GM18517 (cell line): ENCODE measurements at regions not wholly inside any gene's neighbourhood (a gene's known extent, or its start where the extent isn't known, plus 50 kb on each side); places are given as distances from the start of the nearest gene placed in this dataset.
"Not testable (repeated sequence)": the region's sequence is repeated elsewhere in the genome, so short reads cannot be mapped to it uniquely, and the experiment has no call there.

Experiments
- ATAC-seq: cut with Tn5 transposase; IDR thresholded peaks from one replicate; pipeline ENCODE4 v1.9.1; 2021; ENCODE audit warnings: mild to moderate bottlenecking, moderate library complexity; ENCODE audit not compliant: unreplicated experiment

- ATAC-seq = no peak
These were observed 659.4 kb upstream of the EEF2KMT start for GRCh38 chr16:5756969-5757368.

GRCh38 chr16:5753381-5753780 is 655.8 kb upstream of the EEF2KMT start:
- no peak for ATAC-seq

- ATAC-seq = no peak
These were observed 653.6 kb upstream of the EEF2KMT start for GRCh38 chr16:5751216-5751615.

GRCh38 chr16:5750439-5750838 is 652.8 kb upstream of the EEF2KMT start:
- not testable (repeated sequence) for ATAC-seq

- no peak for ATAC-seq
These were observed 641.0 kb upstream of the EEF2KMT start for GRCh38 chr16:5738586-5738985.

GRCh38 chr16:5736209-5736930 is 638.8 kb upstream of the EEF2KMT start:
- no peak for ATAC-seq

- no peak for ATAC-seq
These were observed 637.8 kb upstream of the EEF2KMT start for GRCh38 chr16:5735444-5735843.

- ATAC-seq = no peak
These were observed 633.2 kb upstream of the EEF2KMT start for GRCh38 chr16:5730783-5731182.

GRCh38 chr16:5722116-5722619 is 624.6 kb upstream of the EEF2KMT start:
- ATAC-seq = no peak

GRCh38 chr16:5715155-5715554 is 617.6 kb upstream of the EEF2KMT start:
- ATAC-seq = no peak

- no peak for ATAC-seq
These were observed 612.3 kb upstream of the EEF2KMT start for GRCh38 chr16:5709889-5710288.

GRCh38 chr16:5706211-5706610 is 608.6 kb upstream of the EEF2KMT start:
- no peak for ATAC-seq

- no peak for ATAC-seq
These were observed 606.7 kb upstream of the EEF2KMT start for GRCh38 chr16:5704271-5704670.

GRCh38 chr16:5693426-5693825 is 595.8 kb upstream of the EEF2KMT start:
- ATAC-seq = no peak

- ATAC-seq = no peak
These were observed 584.4 kb upstream of the EEF2KMT start for GRCh38 chr16:5681966-5682365.

- ATAC-seq = no peak
These were observed 580.8 kb upstream of the EEF2KMT start for GRCh38 chr16:5678371-5678770.

- no peak for ATAC-seq
These were observed 573.8 kb upstream of the EEF2KMT start for GRCh38 chr16:5671421-5671820.

GRCh38 chr16:5670198-5670597 is 572.6 kb upstream of the EEF2KMT start:
- ATAC-seq = no peak

- ATAC-seq = no peak
These were observed 571.0 kb upstream of the EEF2KMT start for GRCh38 chr16:5668553-5668952.

- no peak for ATAC-seq
These were observed 568.2 kb upstream of the EEF2KMT start for GRCh38 chr16:5665834-5666233.

GRCh38 chr16:5653789-5654188 is 556.2 kb upstream of the EEF2KMT start:
- ATAC-seq = no peak

- ATAC-seq = no peak
These were observed 555.4 kb upstream of the EEF2KMT start for GRCh38 chr16:5653041-5653440.
